WTC11 (cell line): ENCODE measurements at regions not wholly inside any gene's neighbourhood (a gene's known extent, or its start where the extent isn't known, plus 50 kb on each side); places are given as distances from the start of the nearest gene placed in this dataset.

Source experiments
- ATAC-seq: fragments of 200-7000 bp; cut with Tn5 transposase; 2 replicates; pipeline ENCODE4 v1.10.0; 2021; ENCODE audit warnings: mild to moderate bottlenecking, moderate library complexity
- CTCF ChIA-PET: fragments of 300-600 bp; sonication (Branson Sonifier 250); formaldehyde crosslinking; loops from one replicate; lab custom pipeline; 2021; ENCODE audit warnings: antibody characterized with exemption; lab: Charles Lee
- POLR2A ChIA-PET: fragments of 350-600 bp; sonication (Branson Sonifier 250); formaldehyde crosslinking; loops from one replicate; lab custom pipeline; 2021; ENCODE audit warnings: antibody characterized with exemption; lab: Charles Lee
- DNase-seq: peaks from one replicate; pipeline ENCODE4 v3.0.0; 2021; ENCODE audit warnings: low spot score
- H3K27ac Mint-ChIP-seq: 2 replicates; pipeline ENCODE4 v1.8.0; 2021; ENCODE audit warnings: mixed read lengths
- H3K27me3 Mint-ChIP-seq: 2 replicates; pipeline ENCODE4 v1.8.0; 2021; ENCODE audit warnings: low read depth, mild to moderate bottlenecking, moderate library complexity, mixed read lengths
- H3K36me3 Mint-ChIP-seq: 2 replicates; pipeline ENCODE4 v1.8.0; 2021; ENCODE audit warnings: mixed read lengths
- H3K4me1 Mint-ChIP-seq: 2 replicates; pipeline ENCODE4 v1.8.0; 2022; ENCODE audit warnings: mixed read lengths
- H3K4me3 Mint-ChIP-seq: 2 replicates; pipeline ENCODE4 v1.8.0; 2021; ENCODE audit warnings: mild to moderate bottlenecking, moderate library complexity, mixed read lengths
- H3K9me3 Mint-ChIP-seq: 2 replicates; pipeline ENCODE4 v1.8.0; 2021; ENCODE audit warnings: mixed read lengths
- AFF4 ChIP-seq: sonication (generic); formaldehyde crosslinking; IDR thresholded peaks from 2 replicates; pipeline ENCODE4 v1.8.1; 2023; ENCODE audit warnings: mild to moderate bottlenecking, missing genetic modification reagents, borderline replicate concordance
- AR ChIP-seq: fragments of 250-450 bp; sonication (Bioruptor Pico); IDR thresholded peaks from 2 replicates; pipeline ENCODE4 v1.9.0; 2021; ENCODE audit warnings: mild to moderate bottlenecking
- CREB1 ChIP-seq: sonication (generic); formaldehyde crosslinking; IDR thresholded peaks from 2 replicates; pipeline ENCODE4 v1.8.0; 2023; ENCODE audit warnings: mild to moderate bottlenecking, missing genetic modification reagents
- E2F4 ChIP-seq: sonication (generic); formaldehyde crosslinking; IDR thresholded peaks from 2 replicates; pipeline ENCODE4 v1.8.1; 2022; ENCODE audit warnings: low read depth, mild to moderate bottlenecking, moderate library complexity, missing genetic modification reagents, borderline replicate concordance
- GTF2I ChIP-seq: fragments of 250-450 bp; sonication (Bioruptor Pico); conservative IDR thresholded peaks from 2 replicates; pipeline ENCODE4 v1.4.0; 2021; ENCODE audit warnings: mild to moderate bottlenecking
- HMGA2 ChIP-seq: fragments of 250-450 bp; sonication (Bioruptor Pico); IDR thresholded peaks from 2 replicates; pipeline ENCODE4 v1.4.0; 2021; ENCODE audit warnings: mild to moderate bottlenecking, moderate library complexity
- IRF1 ChIP-seq: sonication (generic); formaldehyde crosslinking; IDR thresholded peaks from 2 replicates; pipeline ENCODE4 v1.8.0; 2023; ENCODE audit warnings: missing genetic modification reagents
- NFE2L1 ChIP-seq: sonication (generic); formaldehyde crosslinking; IDR thresholded peaks from 2 replicates; pipeline ENCODE4 v1.8.1; 2023; ENCODE audit warnings: missing genetic modification reagents
- NR1H2 ChIP-seq: sonication (generic); formaldehyde crosslinking; IDR thresholded peaks from 2 replicates; pipeline ENCODE4 v1.9.0; 2021; ENCODE audit warnings: mild to moderate bottlenecking, moderate library complexity, missing genetic modification reagents
- PRDM15 ChIP-seq: sonication (generic); formaldehyde crosslinking; IDR thresholded peaks from 2 replicates; pipeline ENCODE4 v1.8.0; 2022; ENCODE audit warnings: missing genetic modification reagents
- SMAD3 ChIP-seq: sonication (generic); formaldehyde crosslinking; IDR thresholded peaks from 2 replicates; pipeline ENCODE4 v1.8.0; 2022; ENCODE audit warnings: missing genetic modification reagents, mild to moderate bottlenecking, borderline replicate concordance
- SOX15 ChIP-seq: fragments of 250-450 bp; sonication (Bioruptor Pico); IDR thresholded peaks from 2 replicates; pipeline ENCODE4 v1.9.0; 2021; ENCODE audit warnings: mild to moderate bottlenecking
- STAT6 ChIP-seq: sonication (generic); formaldehyde crosslinking; conservative IDR thresholded peaks from 2 replicates; pipeline ENCODE4 v1.8.1; 2023; ENCODE audit warnings: mild to moderate bottlenecking, low read depth, missing genetic modification reagents, moderate library complexity
- TP53 ChIP-seq: sonication (generic); formaldehyde crosslinking; IDR thresholded peaks from 2 replicates; pipeline ENCODE4 v1.8.1; 2023; ENCODE audit warnings: mild to moderate bottlenecking, missing genetic modification reagents
- ZBTB21 ChIP-seq: sonication (generic); formaldehyde crosslinking; IDR thresholded peaks from 2 replicates; pipeline ENCODE4 v1.8.1; 2023; ENCODE audit warnings: mild to moderate bottlenecking, missing genetic modification reagents, borderline replicate concordance
- ZNF263 ChIP-seq: sonication (generic); formaldehyde crosslinking; IDR thresholded peaks from 2 replicates; pipeline ENCODE4 v1.8.1; 2022; ENCODE audit warnings: low read depth, mild to moderate bottlenecking, moderate library complexity, missing genetic modification reagents
- ZNF416 ChIP-seq: fragments of 250-450 bp; sonication (Bioruptor Pico); IDR thresholded peaks from 2 replicates; pipeline ENCODE4 v1.9.0; 2021; ENCODE audit warnings: mild to moderate bottlenecking, inconsistent platforms
- ZSCAN18 ChIP-seq: fragments of 250-450 bp; sonication (Bioruptor Pico); IDR thresholded peaks from 2 replicates; pipeline ENCODE4 v2.1.2; 2022; ENCODE audit warnings: mild to moderate bottlenecking, moderate library complexity

GRCh38 chr4:4672402-4672801, 130.6 kb upstream of the STX18 start (continued):
- TF ChIP-seq PRDM15 (no peak), AFF4 (no peak), GTF2I (CRISPR knock-in tag) (no peak), ZNF263 (no peak), IRF1 (CRISPR knock-in tag) (no peak), ZSCAN18 (CRISPR knock-in tag) (no peak), STAT6 (CRISPR knock-in tag) (no peak)
- TF ChIP-seq, all 79 proteins: peak for 0

GRCh38 chr4:4671774-4672349, 130.0 kb upstream of the STX18 start:
- ChIA-PET CTCF (no interaction called here), POLR2A (no interaction called here)
- Mint-ChIP-seq H3K4me1 (peaks cover 56% of the 10 kb centered on the region), H3K9me3 (no peaks in the 10 kb centered on the region), H3K27me3 (no peaks in the 10 kb centered on the region), H3K36me3 (no peaks in the 10 kb centered on the region), H3K27ac (no peak overlapping the region), H3K4me3 (no peak overlapping the region)
- no peak for DNase-seq
- no peak for ATAC-seq
- TF ChIP-seq NR1H2 (CRISPR knock-in tag) (no peak), CREB1 (CRISPR knock-in tag) (no peak), ZNF416 (CRISPR knock-in tag) (no peak), E2F4 (CRISPR knock-in tag) (no peak), ZBTB21 (CRISPR knock-in tag) (no peak), AR (no peak), NFE2L1 (CRISPR knock-in tag) (no peak), TP53 (CRISPR knock-in tag) (no peak), SOX15 (CRISPR knock-in tag) (no peak), SMAD3 (CRISPR knock-in tag) (no peak), HMGA2 (CRISPR knock-in tag) (no peak)
